OCI-LY7 (cell line): ENCODE measurements at regions not wholly inside any gene's neighbourhood (a gene's known extent, or its start where the extent isn't known, plus 50 kb on each side); places are given as distances from the start of the nearest gene placed in this dataset.

Experiments used
- EZH2phosphoT487 ChIP-seq: fragments of 200-600 bp; sonication (generic); IDR thresholded peaks from 2 replicates; pipeline ENCODE4 v1.6.1; 2018; ENCODE audit warnings: low read depth, borderline replicate concordance, mild to moderate bottlenecking, mixed run types, antibody characterized with exemption, low read length, moderate library complexity, mixed read lengths
- TF ChIP-seq, protein P1 (sequence below): fragments of 200-600 bp; sonication (generic); conservative IDR thresholded peaks from 2 replicates; pipeline ENCODE4 v1.5.1; 2014; ENCODE audit warnings: mild to moderate bottlenecking, antibody characterized with exemption, low read length, moderate library complexity, mixed read lengths

DNA sequence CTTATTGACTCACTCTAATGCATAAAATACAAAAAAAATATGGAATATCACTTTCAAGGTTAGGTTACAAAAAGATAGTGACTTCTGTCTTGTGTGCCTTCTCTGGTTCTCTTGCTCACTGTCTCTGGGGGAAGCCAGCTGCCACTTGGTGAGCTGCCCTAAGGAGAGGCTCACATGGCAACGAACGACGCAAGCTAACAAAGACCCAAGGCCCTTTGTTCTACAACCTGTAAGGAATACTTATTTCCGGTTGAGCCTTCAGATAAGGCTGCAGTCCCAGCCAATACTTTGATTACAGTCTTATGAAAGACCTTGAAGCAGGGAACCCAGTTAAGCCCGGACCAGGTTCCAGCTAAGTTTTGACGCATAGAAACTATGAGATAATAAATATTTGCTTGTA, 242.4 kb upstream of the TBX3 start:
- TF ChIP-seq, protein P1, sequence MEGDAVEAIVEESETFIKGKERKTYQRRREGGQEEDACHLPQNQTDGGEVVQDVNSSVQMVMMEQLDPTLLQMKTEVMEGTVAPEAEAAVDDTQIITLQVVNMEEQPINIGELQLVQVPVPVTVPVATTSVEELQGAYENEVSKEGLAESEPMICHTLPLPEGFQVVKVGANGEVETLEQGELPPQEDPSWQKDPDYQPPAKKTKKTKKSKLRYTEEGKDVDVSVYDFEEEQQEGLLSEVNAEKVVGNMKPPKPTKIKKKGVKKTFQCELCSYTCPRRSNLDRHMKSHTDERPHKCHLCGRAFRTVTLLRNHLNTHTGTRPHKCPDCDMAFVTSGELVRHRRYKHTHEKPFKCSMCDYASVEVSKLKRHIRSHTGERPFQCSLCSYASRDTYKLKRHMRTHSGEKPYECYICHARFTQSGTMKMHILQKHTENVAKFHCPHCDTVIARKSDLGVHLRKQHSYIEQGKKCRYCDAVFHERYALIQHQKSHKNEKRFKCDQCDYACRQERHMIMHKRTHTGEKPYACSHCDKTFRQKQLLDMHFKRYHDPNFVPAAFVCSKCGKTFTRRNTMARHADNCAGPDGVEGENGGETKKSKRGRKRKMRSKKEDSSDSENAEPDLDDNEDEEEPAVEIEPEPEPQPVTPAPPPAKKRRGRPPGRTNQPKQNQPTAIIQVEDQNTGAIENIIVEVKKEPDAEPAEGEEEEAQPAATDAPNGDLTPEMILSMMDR: no peak
- no peak for TF ChIP-seq EZH2phosphoT487
